ENCODE measurements at regions not wholly inside any gene's neighbourhood (a gene's known extent, or its start where the extent isn't known, plus 50 kb on each side); places are given as distances from the start of the nearest gene placed in this dataset.

DNA sequence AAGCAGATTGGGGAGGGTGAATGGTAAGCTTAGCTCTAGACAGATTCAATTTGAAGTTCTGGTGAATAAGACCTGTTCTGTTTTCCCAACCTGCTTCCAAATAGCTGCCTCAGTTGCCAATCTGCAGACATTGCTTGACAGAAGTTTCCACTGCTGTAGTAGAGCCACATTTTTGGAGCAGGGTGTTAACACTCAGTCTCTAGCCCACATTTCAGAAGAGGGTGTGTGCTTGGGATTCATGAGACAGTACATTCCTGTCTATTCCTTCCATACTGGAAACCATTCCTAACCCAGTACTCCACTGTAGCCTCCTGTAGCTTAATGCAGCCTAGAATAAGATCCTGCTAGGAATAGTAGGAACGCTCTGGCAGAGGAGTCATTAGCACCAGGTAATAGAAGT, 450.5 kb downstream of the NUF2 start:
- no peaks in the 10 kb centered on the region for H3K4me1 ChIP-seq (ENCODE audit: control insufficient read depth in 1 of 2, insufficient read depth in 2 of 2, low read length in 2 of 2)
- WGBS, 2 donors = 90 to 95% methylated on average over 1 of the region's 1 CpG
- H3K36me3 ChIP-seq (ENCODE audit: control insufficient read depth in 1 of 2, insufficient read depth in 2 of 2, low read length in 1 of 2) = no peaks in the 10 kb centered on the region
- ATAC-seq (ENCODE audit: low FRiP score) = no peak
- peaks cover 0 to 2% of the 10 kb centered on the region in 2 donors for H3K27me3 ChIP-seq (ENCODE audit: control insufficient read depth in 1 of 2, insufficient read depth in 2 of 2, low read length in 1 of 2)
- no peak overlapping the region for H3K27ac ChIP-seq (ENCODE audit: low read depth in 1 of 2, low read length in 2 of 2)
- no peak for DNase-seq
- H3K4me3 ChIP-seq (ENCODE audit: low read length in 2 of 2) = no peak overlapping the region
- intact Hi-C loops (cut with DNase I) = no loop called here
- peaks cover 2% of the 10 kb centered on the region for H3K9me3 ChIP-seq (ENCODE audit: control insufficient read depth, low read length)

DNA sequence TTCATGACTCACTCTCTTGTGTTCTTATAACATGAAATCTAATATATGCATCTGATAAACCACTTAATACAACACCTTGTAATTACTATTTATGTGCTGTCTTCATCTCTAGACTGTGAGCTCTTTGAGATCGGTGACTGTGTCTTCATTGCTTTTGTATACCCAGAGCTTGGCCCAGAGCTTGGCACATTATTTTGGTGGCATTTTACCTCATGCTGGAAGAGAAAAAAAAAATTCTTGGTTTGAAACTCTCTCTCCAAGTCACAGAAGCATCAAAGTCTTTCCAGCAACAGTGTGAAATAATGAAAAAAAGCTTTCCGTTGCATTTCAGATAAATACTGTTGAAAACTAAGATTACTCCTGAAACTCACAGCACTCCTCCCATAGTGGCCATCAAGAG, 451.6 kb downstream of the NUF2 start:
- intact Hi-C loops (cut with DNase I) = no loop called here
- WGBS, 2 donors = 82 to 83% methylated on average over 2 of the region's 2 CpGs
- DNase-seq (no peak), ATAC-seq (ENCODE audit: low FRiP score) (no peak)
- H3K27ac ChIP-seq (ENCODE audit: low read depth in 1 of 2, low read length in 2 of 2) = no peak overlapping the region
- H3K27me3 ChIP-seq (ENCODE audit: control insufficient read depth in 1 of 2, insufficient read depth in 2 of 2, low read length in 1 of 2) = peaks cover 0 to 2% of the 10 kb centered on the region in 2 donors
- no peaks in the 10 kb centered on the region for H3K4me1 ChIP-seq (ENCODE audit: control insufficient read depth in 1 of 2, insufficient read depth in 2 of 2, low read length in 2 of 2)
- H3K9me3 ChIP-seq (ENCODE audit: control insufficient read depth, low read length) = peaks cover 2% of the 10 kb centered on the region
- H3K36me3 ChIP-seq (ENCODE audit: control insufficient read depth in 1 of 2, insufficient read depth in 2 of 2, low read length in 1 of 2) = no peaks in the 10 kb centered on the region
- no peak overlapping the region for H3K4me3 ChIP-seq (ENCODE audit: low read length in 2 of 2)

DNA sequence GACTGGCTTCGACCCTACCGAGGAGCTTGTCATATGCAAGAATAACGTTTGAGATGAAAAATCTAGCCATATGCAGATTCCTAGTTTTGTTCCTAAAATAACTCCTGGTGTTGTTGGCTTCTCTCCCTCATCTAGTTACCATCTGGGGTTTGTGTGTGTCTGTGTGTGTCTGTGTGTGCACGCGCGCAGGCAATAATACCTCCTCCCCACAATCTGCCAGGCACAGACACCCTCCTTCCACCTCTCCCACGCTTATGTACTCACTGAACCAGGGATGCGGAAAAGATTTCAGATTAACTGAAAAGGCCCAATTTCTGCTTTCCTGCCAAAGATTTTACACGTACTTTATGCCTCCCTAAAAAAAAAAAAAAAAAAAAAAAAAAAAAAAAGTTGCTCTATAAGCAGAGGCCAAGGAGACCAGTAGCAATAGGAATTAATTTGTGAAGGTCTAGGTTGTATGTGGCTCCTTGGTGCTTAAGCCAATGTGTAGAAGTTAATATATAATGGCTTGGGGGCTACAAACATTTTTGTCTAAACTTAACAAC, 452.7 kb downstream of the NUF2 start:
- no peaks in the 10 kb centered on the region for H3K4me1 ChIP-seq (ENCODE audit: control insufficient read depth in 1 of 2, insufficient read depth in 2 of 2, low read length in 2 of 2)
- no peak overlapping the region for H3K27ac ChIP-seq (ENCODE audit: low read depth in 1 of 2, low read length in 2 of 2)
- no peak overlapping the region for H3K4me3 ChIP-seq (ENCODE audit: low read length in 2 of 2)
- 54 to 60% methylated on average over 9 of the region's 9 CpGs for WGBS, 2 donors
- ATAC-seq (ENCODE audit: low FRiP score) = no peak
- intact Hi-C loops (cut with DNase I) = no loop called here
- H3K27me3 ChIP-seq (ENCODE audit: control insufficient read depth in 1 of 2, insufficient read depth in 2 of 2, low read length in 1 of 2) = peaks cover 0 to 2% of the 10 kb centered on the region in 2 donors
- H3K9me3 ChIP-seq (ENCODE audit: control insufficient read depth, low read length) = peaks cover 2% of the 10 kb centered on the region
- H3K36me3 ChIP-seq (ENCODE audit: control insufficient read depth in 1 of 2, insufficient read depth in 2 of 2, low read length in 1 of 2) = no peaks in the 10 kb centered on the region
- no peak for DNase-seq

DNA sequence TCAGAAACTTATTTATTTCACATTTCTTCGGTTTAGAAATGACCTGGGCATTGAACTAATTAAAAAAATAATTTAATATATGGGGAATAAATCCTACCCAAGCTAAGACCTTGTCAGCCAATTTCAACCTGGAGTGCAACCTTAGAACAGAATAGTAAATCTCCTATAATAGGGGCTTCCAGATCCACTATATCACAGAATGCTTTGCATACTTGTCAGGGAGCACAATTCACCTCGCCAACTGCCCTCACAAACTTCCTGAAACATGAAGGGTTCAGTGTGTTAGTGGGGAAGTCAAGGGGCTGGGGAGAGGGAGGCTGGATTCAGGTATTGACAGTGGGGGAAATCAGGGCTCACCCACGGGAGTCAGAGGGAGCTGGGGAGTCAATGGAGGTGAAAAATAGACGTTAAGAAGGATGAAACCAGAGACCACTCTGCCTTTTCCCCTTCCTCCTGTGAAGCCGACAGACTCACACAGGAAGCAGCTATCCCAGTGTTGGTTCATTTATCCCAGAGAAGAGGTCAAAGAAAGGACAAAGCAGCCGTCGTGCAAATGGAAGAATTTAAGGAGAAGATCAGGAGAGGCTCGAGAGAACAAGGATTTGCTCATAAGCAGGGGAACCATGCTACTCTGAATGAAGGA, 453.3 kb downstream of the NUF2 start:
- 19 to 30% methylated on average over 8 of the region's 8 CpGs for WGBS, 2 donors
- intact Hi-C loops (cut with DNase I) = no loop called here

DNA sequence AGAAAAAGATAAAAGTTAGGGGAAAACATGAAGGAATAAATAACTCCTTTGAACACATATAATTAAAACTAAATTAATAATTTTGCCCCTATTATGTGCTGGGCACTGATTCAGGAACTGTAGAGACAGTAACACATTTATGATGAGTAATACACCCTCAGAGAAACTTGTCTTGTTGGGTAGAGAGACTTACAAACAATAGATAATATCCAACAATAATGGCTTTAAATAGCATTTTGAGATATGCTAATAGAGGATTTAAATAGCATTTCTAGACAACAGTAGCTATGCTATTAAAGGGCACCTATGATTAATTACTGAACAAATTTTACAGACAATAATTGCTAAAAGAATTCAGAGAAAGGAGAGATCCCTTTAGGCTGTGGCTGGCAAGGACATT, 455.5 kb downstream of the NUF2 start:
- DNase-seq = no peak
- Histone ChIP-seq H3K27ac (ENCODE audit: low read depth in 1 of 2, low read length in 2 of 2) (no peak overlapping the region), H3K9me3 (ENCODE audit: control insufficient read depth, low read length) (peaks cover 2% of the 10 kb centered on the region), H3K4me1 (ENCODE audit: control insufficient read depth in 1 of 2, insufficient read depth in 2 of 2, low read length in 2 of 2) (no peaks in the 10 kb centered on the region), H3K36me3 (ENCODE audit: control insufficient read depth in 1 of 2, insufficient read depth in 2 of 2, low read length in 1 of 2) (no peaks in the 10 kb centered on the region), H3K27me3 (ENCODE audit: control insufficient read depth in 1 of 2, insufficient read depth in 2 of 2, low read length in 1 of 2) (peaks cover 0 to 2% of the 10 kb centered on the region in 2 donors), H3K4me3 (ENCODE audit: low read length in 2 of 2) (no peak overlapping the region)
- intact Hi-C loops (cut with DNase I) = no loop called here
- ATAC-seq (ENCODE audit: low FRiP score) = no peak

More for the DNA sequence above, 453.3 kb downstream of the NUF2 start:
- H3K36me3 ChIP-seq (ENCODE audit: control insufficient read depth in 1 of 2, insufficient read depth in 2 of 2, low read length in 1 of 2) = no peaks in the 10 kb centered on the region
- ATAC-seq (ENCODE audit: low FRiP score) = no peak
- peaks cover 0 to 2% of the 10 kb centered on the region in 2 donors for H3K27me3 ChIP-seq (ENCODE audit: control insufficient read depth in 1 of 2, insufficient read depth in 2 of 2, low read length in 1 of 2)
- H3K9me3 ChIP-seq (ENCODE audit: control insufficient read depth, low read length) = peaks cover 2% of the 10 kb centered on the region
- no peak for DNase-seq
- no peak overlapping the region for H3K27ac ChIP-seq (ENCODE audit: low read depth in 1 of 2, low read length in 2 of 2)
- H3K4me1 ChIP-seq (ENCODE audit: control insufficient read depth in 1 of 2, insufficient read depth in 2 of 2, low read length in 2 of 2) = no peaks in the 10 kb centered on the region
- no peak overlapping the region for H3K4me3 ChIP-seq (ENCODE audit: low read length in 2 of 2)

DNA sequence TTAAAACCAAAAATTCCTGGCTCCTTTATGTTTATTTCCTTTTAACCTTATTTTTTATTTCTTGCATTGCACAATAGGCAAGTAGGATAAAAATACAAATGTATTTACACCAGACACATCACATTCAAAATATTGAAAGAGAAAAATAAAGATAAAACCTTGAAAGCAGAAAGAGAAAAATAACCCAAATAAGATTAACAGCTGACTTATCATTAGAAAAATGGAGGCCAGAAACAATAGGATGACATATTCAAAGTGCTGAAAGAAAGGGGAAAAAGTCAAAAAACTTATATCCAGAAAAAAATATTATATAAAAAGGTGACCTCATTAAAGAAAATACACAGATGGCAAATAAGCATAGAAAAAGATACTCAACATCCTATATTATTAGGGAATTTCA, 459.4 kb downstream of the NUF2 start:
- Histone ChIP-seq H3K4me3 (ENCODE audit: low read length in 2 of 2) (no peak overlapping the region), H3K4me1 (ENCODE audit: control insufficient read depth in 1 of 2, insufficient read depth in 2 of 2, low read length in 2 of 2) (no peaks in the 10 kb centered on the region), H3K9me3 (ENCODE audit: control insufficient read depth, low read length) (no peaks in the 10 kb centered on the region), H3K27me3 (ENCODE audit: control insufficient read depth in 1 of 2, insufficient read depth in 2 of 2, low read length in 1 of 2) (no peaks in the 10 kb centered on the region), H3K36me3 (ENCODE audit: control insufficient read depth in 1 of 2, insufficient read depth in 2 of 2, low read length in 1 of 2) (no peaks in the 10 kb centered on the region), H3K27ac (ENCODE audit: low read depth in 1 of 2, low read length in 2 of 2) (no peak overlapping the region)
- intact Hi-C loops (cut with DNase I) = no loop called here
- DNase-seq (no peak), ATAC-seq (ENCODE audit: low FRiP score) (no peak)

DNA sequence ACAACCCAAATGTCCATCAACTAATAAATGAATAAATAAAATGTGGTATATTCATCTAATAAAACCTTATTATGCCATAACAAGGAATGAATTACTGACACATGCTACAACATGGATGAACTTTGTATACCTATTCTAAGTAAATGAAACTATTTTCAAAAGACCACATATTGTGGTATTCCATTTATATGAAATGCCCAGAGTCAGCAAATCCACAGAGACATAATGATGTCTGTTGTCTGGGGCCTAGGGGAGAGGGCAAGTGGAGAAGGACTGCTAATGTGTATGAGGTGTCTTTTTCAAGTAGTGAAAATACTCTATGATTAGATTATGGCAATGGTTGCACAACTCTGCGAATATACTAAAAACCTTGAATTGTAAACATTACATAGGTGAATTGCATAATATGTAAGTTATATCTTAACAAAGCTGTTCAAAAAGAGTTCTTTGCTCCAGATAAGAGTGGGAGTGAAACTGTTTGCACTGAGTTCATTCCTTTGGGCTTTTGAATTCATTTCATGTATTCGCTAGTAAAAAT, 464.2 kb downstream of the NUF2 start:
- ATAC-seq (ENCODE audit: low FRiP score) (no peak), DNase-seq (no peak)
- no peaks in the 10 kb centered on the region for H3K9me3 ChIP-seq (ENCODE audit: control insufficient read depth, low read length)
- H3K36me3 ChIP-seq (ENCODE audit: control insufficient read depth in 1 of 2, insufficient read depth in 2 of 2, low read length in 1 of 2) = no peaks in the 10 kb centered on the region
- 81 to 84% methylated on average over 2 of the region's 2 CpGs for WGBS, 2 donors
- no peak overlapping the region for H3K4me3 ChIP-seq (ENCODE audit: low read length in 2 of 2)
- no peaks in the 10 kb centered on the region for H3K27me3 ChIP-seq (ENCODE audit: control insufficient read depth in 1 of 2, insufficient read depth in 2 of 2, low read length in 1 of 2)
- intact Hi-C loops (cut with DNase I) = no loop called here
- no peaks in the 10 kb centered on the region for H3K4me1 ChIP-seq (ENCODE audit: control insufficient read depth in 1 of 2, insufficient read depth in 2 of 2, low read length in 2 of 2)
- H3K27ac ChIP-seq (ENCODE audit: low read depth in 1 of 2, low read length in 2 of 2) = no peak overlapping the region

DNA sequence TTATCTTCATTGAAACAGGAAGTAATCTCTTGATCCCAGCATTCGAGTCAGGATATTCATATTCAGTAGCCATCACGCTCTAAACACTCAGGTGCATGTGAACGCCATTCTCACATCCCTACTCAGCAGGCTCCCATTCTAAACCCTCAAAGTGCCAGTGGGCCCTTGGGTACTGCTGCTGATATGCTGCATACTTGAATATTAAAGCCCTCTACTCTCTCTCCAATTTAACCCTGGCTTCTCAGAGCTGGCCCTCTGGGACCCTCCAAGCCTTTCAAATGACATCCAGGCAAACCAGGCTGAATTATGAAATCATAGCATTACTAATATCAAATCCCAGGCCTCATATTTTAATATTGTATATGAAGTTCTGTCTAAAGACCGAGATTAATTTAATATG, 468.2 kb downstream of the NUF2 start:
- 77 to 79% methylated on average over 4 of the region's 4 CpGs for WGBS, 2 donors
- H3K27ac ChIP-seq (ENCODE audit: low read depth in 1 of 2, low read length in 2 of 2) = no peak overlapping the region
- no peak for DNase-seq
- H3K9me3 ChIP-seq (ENCODE audit: control insufficient read depth, low read length) = no peaks in the 10 kb centered on the region
- no peak overlapping the region for H3K4me3 ChIP-seq (ENCODE audit: low read length in 2 of 2)
- no peaks in the 10 kb centered on the region for H3K36me3 ChIP-seq (ENCODE audit: control insufficient read depth in 1 of 2, insufficient read depth in 2 of 2, low read length in 1 of 2)
- intact Hi-C loops (cut with DNase I) = no loop called here
- no peaks in the 10 kb centered on the region for H3K27me3 ChIP-seq (ENCODE audit: control insufficient read depth in 1 of 2, insufficient read depth in 2 of 2, low read length in 1 of 2)
- H3K4me1 ChIP-seq (ENCODE audit: control insufficient read depth in 1 of 2, insufficient read depth in 2 of 2, low read length in 2 of 2) = no peaks in the 10 kb centered on the region
- no peak for ATAC-seq (ENCODE audit: low FRiP score)

DNA sequence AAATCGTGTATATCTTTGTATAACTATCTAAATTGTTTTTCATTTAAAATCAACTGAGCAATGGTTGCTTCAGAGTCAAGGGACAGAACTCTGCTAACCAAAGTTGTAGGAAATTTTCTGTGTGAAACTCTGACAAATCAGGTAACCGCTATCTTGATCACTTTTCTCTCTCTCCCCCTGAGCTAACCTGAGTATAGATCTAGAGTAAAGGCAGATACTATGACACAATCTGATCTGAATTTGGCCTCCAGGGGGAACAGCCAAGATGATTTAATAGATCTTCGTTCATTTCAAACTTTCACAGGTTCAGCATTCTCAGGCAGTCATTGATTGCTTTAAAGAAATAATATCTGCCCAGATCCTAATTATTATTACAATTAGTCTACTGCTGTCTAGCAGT, 472.8 kb downstream of the NUF2 start:
- ATAC-seq (ENCODE audit: low FRiP score) (no peak), DNase-seq (no peak)
- no peaks in the 10 kb centered on the region for H3K36me3 ChIP-seq (ENCODE audit: control insufficient read depth in 1 of 2, insufficient read depth in 2 of 2, low read length in 1 of 2)
- no peaks in the 10 kb centered on the region for H3K4me1 ChIP-seq (ENCODE audit: control insufficient read depth in 1 of 2, insufficient read depth in 2 of 2, low read length in 2 of 2)
- H3K27ac ChIP-seq (ENCODE audit: low read depth in 1 of 2, low read length in 2 of 2) = no peak overlapping the region
- intact Hi-C loops (cut with DNase I) = no loop called here
- H3K27me3 ChIP-seq (ENCODE audit: control insufficient read depth in 1 of 2, insufficient read depth in 2 of 2, low read length in 1 of 2) = no peaks in the 10 kb centered on the region
- 64 to 68% methylated on average over 3 of the region's 3 CpGs for WGBS, 2 donors
- H3K9me3 ChIP-seq (ENCODE audit: control insufficient read depth, low read length) = no peaks in the 10 kb centered on the region
- H3K4me3 ChIP-seq (ENCODE audit: low read length in 2 of 2) = no peak overlapping the region
